ENCODE measurements at regions not wholly inside any gene's neighbourhood (a gene's known extent, or its start where the extent isn't known, plus 50 kb on each side); places are given as distances from the start of the nearest gene placed in this dataset.
A peak's percentile ranks its signal among the peaks of the same experiment; 100 is the strongest.

DNA sequence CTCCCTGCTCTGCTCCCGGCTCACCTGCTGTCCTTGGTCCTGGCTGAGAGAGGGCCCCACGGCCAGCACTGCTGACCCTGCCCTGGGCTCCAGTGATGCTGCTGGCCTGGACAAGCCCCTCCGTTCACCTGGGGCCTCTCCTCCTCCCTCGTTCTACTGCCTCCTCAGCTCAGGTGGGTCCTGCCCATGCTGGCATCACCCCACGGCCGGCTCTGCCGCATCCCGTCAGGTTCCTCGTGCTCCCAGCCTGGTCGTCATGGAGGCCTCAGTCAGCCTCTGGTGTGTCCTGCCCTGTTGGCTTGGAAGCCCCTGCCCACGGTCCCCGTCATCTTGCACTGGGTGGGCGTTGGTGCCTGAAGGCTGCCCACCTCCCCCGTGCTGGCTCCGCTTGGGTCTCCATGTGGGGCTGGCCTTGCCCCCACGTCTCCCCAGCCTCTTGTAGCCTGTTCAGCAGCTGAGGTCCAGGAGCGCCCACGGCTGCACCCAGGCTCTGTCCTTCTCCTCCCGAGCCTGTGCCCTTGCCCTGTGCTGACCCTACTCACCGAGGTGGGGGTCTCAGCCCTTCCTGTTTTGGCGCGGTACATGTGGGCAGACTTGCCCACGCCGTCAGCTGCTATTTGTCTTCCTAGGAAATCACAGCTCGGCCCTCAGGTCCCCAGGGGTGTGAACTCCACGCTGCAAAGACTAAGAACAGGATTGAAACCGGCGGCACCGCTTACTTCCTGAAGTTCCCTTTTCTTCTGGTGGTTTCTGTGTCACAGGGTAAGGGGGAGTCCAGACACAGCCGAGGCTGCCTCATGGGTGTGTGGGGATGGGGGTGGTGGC is 121.6 kb downstream of the TMEM121 start:
- TF ChIP-seq CHD2 (IDR thresholded peaks at IDR 0.05; ENCODE audit: low read length, partially characterized antibody) (no peak), SREBF2 (IDR thresholded peaks at IDR 0.05) (no peak), MAX (IDR thresholded peaks at IDR 0.05) (no peak), MAFK (IDR thresholded peaks at IDR 0.05; ENCODE audit: partially characterized antibody) (no peak), NR3C1 (IDR thresholded peaks at IDR 0.05) (no peak), KDM1A (IDR thresholded peaks at IDR 0.05; ENCODE audit: low read depth) (no peak), REST (IDR thresholded peaks at IDR 0.05) (peak; percentile 60), FOSL2 (IDR thresholded peaks at IDR 0.05) (no peak), FOSL2 (CRISPR knock-in tag; IDR thresholded peaks at IDR 0.05) (no peak), RAD21 (conservative IDR thresholded peaks at IDR 0.05 in 1 of 2, IDR thresholded peaks at IDR 0.05 in 1 of 2) (no peak), E2F6 (IDR thresholded peaks at IDR 0.05; ENCODE audit: borderline replicate concordance, low read depth) (no peak), ESRRA (IDR thresholded peaks at IDR 0.05; ENCODE audit: borderline replicate concordance, low read length) (no peak), EP300 (IDR thresholded peaks at IDR 0.05) (no peak), JUN (IDR thresholded peaks at IDR 0.05) (no peak)
- TF ChIP-seq, protein P1, sequence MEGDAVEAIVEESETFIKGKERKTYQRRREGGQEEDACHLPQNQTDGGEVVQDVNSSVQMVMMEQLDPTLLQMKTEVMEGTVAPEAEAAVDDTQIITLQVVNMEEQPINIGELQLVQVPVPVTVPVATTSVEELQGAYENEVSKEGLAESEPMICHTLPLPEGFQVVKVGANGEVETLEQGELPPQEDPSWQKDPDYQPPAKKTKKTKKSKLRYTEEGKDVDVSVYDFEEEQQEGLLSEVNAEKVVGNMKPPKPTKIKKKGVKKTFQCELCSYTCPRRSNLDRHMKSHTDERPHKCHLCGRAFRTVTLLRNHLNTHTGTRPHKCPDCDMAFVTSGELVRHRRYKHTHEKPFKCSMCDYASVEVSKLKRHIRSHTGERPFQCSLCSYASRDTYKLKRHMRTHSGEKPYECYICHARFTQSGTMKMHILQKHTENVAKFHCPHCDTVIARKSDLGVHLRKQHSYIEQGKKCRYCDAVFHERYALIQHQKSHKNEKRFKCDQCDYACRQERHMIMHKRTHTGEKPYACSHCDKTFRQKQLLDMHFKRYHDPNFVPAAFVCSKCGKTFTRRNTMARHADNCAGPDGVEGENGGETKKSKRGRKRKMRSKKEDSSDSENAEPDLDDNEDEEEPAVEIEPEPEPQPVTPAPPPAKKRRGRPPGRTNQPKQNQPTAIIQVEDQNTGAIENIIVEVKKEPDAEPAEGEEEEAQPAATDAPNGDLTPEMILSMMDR (IDR thresholded peaks at IDR 0.05), result no peak
